Adrenal gland (tissue), 9 donors: ENCODE measurements at regions not wholly inside any gene's neighbourhood (a gene's known extent, or its start where the extent isn't known, plus 50 kb on each side); places are given as distances from the start of the nearest gene placed in this dataset.

Source experiments
- DNase-seq, 7 donors: peaks; one replicate each; pipeline ENCODE4 v3.0.0-alpha.2; 2019 to 2020
- H3K27ac ChIP-seq, 5 donors: fragments of 200-600 bp; sonication (generic) in 4 of 5; 1 replicate in 3 of 5; 2 replicates in 2 of 5; pipeline versions ENCODE4 v1.5.1 to v1.8.0; 2016 to 2020; ENCODE audit warnings: mild to moderate bottlenecking in 1 of 5
- H3K27me3 ChIP-seq: fragments of 200-600 bp; 2 replicates; pipeline ENCODE4 v1.8.0; 2021
- H3K36me3 ChIP-seq, 2 donors: fragments of 200-600 bp; replicated peaks in 1 of 2; 1 replicate in 1 of 2; 2 replicates in 1 of 2; pipeline versions ENCODE4 v1.5.1 to v1.8.0; 2018 to 2022
- H3K4me1 ChIP-seq, 2 donors: fragments of 200-600 bp; replicated peaks in 1 of 2; 1 replicate in 1 of 2; 2 replicates in 1 of 2; pipeline versions ENCODE4 v1.5.1 to v1.8.0; 2018 to 2021
- H3K4me3 ChIP-seq, 4 donors: fragments of 200-600 bp; sonication (generic) in 3 of 4; one replicate each; pipeline ENCODE4 v1.5.1; 2016 to 2018
- H3K9me3 ChIP-seq, 3 donors: fragments of 200-600 bp; sonication (generic) in 1 of 3; replicated peaks in 1 of 3; 1 replicate in 2 of 3; 2 replicates in 1 of 3; pipeline versions ENCODE4 v1.5.1 to v1.8.0; 2016 to 2021
- POLR2A ChIP-seq, 2 donors: fragments of 450-650 bp; IDR thresholded peaks; one replicate each; pipeline ENCODE4 v1.6.1; 2017; ENCODE audit warnings: antibody characterized with exemption in 2 of 2, mild to moderate bottlenecking in 2 of 2, moderate library complexity in 1 of 2
- WGBS, 4 donors: extraction: QIAGEN DNeasy Blood & Tissue Kit in 2 of 4; methylation state at CpG; one replicate each; pipeline versions ENCODE4 v1.1.5 to v1.1.7; 2013 to 2017; 5-methylcytosine and 5-hydroxymethylcytosine counted together
- intact Hi-C, 2 donors: fragments of 100-400 bp; cut with DNase I; formaldehyde crosslinking; loops; one replicate each; pipeline versions ENCODE4 v1.14.1 to v1.15.0; 2022 to 2023
- TF ChIP-seq, protein P1 (sequence below), 6 experiments: fragments of 450-650 bp in 4 of 6; fragments of 200-600 bp in 2 of 6; sonication (generic) in 1 of 6; IDR thresholded peaks; 1 replicate in 5 of 6; 2 replicates in 1 of 6; pipeline versions ENCODE4 v1.5.1 to v1.8.0; 2016 to 2021; ENCODE audit warnings: antibody characterized with exemption in 6 of 6, mild to moderate bottlenecking in 2 of 6, moderate library complexity in 1 of 6
- donor health status: healthy with polysubstance abuse.
- donor health status: Bipolar disorder and iron deficiency.
- donor health status: DM: yes; HTN: yes; CAD: no.
- donor health status: DM: no; HTN: no; CAD: no.
- donor health status: DM: no; HTN: no; CAD: no.

DNA sequence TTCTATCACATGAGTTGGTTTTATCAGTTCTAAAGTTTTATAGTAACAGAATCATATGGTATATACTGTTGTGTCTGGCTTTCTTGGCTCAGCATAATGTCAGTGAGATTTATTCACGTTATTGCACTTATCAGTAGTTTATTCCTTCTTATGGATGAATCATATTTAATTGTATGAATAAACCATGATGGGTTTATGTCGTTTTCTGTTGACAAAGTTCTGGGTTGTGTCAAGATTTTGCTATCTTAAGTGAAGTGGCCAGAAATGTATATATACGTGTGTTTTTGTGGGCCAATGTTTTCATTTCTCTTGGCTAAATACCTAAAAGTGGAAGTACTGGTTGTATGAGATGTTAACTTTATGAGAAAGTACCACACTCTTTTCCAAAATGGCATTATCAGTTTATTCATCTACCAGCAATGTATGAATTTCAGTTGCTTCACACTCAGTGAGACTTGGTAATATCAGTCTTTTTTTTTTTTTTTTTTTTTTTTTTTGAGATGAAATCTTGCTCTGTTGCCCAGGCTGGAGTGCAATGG is 112.4 kb upstream of the DCBLD2 start:
- Histone ChIP-seq H3K27ac (no peak overlapping the region), H3K27me3 (no peaks in the 10 kb centered on the region), H3K4me1 (no peaks in the 10 kb centered on the region), H3K4me3 (no peak overlapping the region), H3K9me3 (no peaks in the 10 kb centered on the region), H3K36me3 (no peaks in the 10 kb centered on the region)
- DNase-seq, result no peak
- intact Hi-C loops, result no loop called here
- WGBS, 4 donors, result 41 to 64% (median 47%) methylated on average over 3 of the region's 3 CpGs
- no peak for TF ChIP-seq POLR2A (IDR thresholded peaks at IDR 0.05)
- TF ChIP-seq, protein P1, sequence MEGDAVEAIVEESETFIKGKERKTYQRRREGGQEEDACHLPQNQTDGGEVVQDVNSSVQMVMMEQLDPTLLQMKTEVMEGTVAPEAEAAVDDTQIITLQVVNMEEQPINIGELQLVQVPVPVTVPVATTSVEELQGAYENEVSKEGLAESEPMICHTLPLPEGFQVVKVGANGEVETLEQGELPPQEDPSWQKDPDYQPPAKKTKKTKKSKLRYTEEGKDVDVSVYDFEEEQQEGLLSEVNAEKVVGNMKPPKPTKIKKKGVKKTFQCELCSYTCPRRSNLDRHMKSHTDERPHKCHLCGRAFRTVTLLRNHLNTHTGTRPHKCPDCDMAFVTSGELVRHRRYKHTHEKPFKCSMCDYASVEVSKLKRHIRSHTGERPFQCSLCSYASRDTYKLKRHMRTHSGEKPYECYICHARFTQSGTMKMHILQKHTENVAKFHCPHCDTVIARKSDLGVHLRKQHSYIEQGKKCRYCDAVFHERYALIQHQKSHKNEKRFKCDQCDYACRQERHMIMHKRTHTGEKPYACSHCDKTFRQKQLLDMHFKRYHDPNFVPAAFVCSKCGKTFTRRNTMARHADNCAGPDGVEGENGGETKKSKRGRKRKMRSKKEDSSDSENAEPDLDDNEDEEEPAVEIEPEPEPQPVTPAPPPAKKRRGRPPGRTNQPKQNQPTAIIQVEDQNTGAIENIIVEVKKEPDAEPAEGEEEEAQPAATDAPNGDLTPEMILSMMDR (IDR thresholded peaks at IDR 0.05), result no peak

GRCh38 chr3:99013077-99013476 is 111.6 kb upstream of the DCBLD2 start:
- H3K27me3 ChIP-seq, result no peaks in the 10 kb centered on the region
- DNase-seq, result no peak
- no peaks in the 10 kb centered on the region for H3K36me3 ChIP-seq
- H3K4me1 ChIP-seq, result no peaks in the 10 kb centered on the region
- no peak overlapping the region for H3K27ac ChIP-seq
- no peaks in the 10 kb centered on the region for H3K9me3 ChIP-seq
- H3K4me3 ChIP-seq, result no peak overlapping the region
- intact Hi-C loops, result no loop called here
- TF ChIP-seq, protein P1 (IDR thresholded peaks at IDR 0.05), result no peak
- no peak for TF ChIP-seq POLR2A (IDR thresholded peaks at IDR 0.05)

GRCh38 chr3:99012051-99012450 is 110.6 kb upstream of the DCBLD2 start:
- DNase-seq, result peak in 2 of 7 donors; percentile 8 to 16
- 64 to 82% (median 69%) methylated on average over 3 of the region's 3 CpGs for WGBS, 4 donors
- Histone ChIP-seq H3K4me1 (no peaks in the 10 kb centered on the region), H3K9me3 (no peaks in the 10 kb centered on the region), H3K27ac (no peak overlapping the region), H3K27me3 (no peaks in the 10 kb centered on the region), H3K4me3 (no peak overlapping the region), H3K36me3 (no peaks in the 10 kb centered on the region)
- TF ChIP-seq, protein P1 (IDR thresholded peaks at IDR 0.05), result no peak
- TF ChIP-seq POLR2A (IDR thresholded peaks at IDR 0.05), result no peak
- intact Hi-C loops, result no loop called here

DNA sequence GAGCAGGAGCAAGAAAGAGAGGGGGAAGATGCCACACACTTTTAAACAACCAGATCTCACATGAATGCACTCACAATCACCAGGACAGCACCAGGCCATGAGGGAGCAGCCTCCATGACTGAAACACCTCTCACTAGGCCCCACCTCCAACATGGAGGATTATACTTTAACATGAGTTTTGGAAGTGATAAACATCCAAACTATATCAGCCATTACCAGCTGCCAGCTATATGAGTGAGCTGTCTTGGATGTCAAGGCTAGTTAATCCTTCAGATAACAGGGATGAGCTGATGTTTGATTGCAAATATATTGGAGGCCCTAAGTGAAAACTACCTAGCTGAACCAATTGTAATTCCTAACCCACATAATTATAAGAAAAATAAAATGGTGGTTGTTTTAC is 108.4 kb upstream of the DCBLD2 start:
- Histone ChIP-seq H3K9me3 (no peaks in the 10 kb centered on the region), H3K27me3 (no peaks in the 10 kb centered on the region), H3K4me3 (no peak overlapping the region), H3K36me3 (no peaks in the 10 kb centered on the region), H3K4me1 (no peaks in the 10 kb centered on the region), H3K27ac (no peak overlapping the region)
- intact Hi-C loops, result no loop called here
- TF ChIP-seq, protein P1 (IDR thresholded peaks at IDR 0.05), result no peak
- DNase-seq, result no peak
